Sigmoid colon (tissue), 4 donors: ENCODE measurements at regions not wholly inside any gene's neighbourhood (a gene's known extent, or its start where the extent isn't known, plus 50 kb on each side); places are given as distances from the start of the nearest gene placed in this dataset.

Source experiments
- EP300 ChIP-seq, 4 donors: sonication (generic); formaldehyde crosslinking; IDR thresholded peaks; one replicate each; pipeline ENCODE4 v1.6.1; 2017; ENCODE audit warnings: antibody characterized with exemption in 4 of 4
- POLR2A ChIP-seq, 2 donors: fragments of 450-650 bp; IDR thresholded peaks; one replicate each; pipeline ENCODE4 v1.6.1; 2016; ENCODE audit warnings: antibody characterized with exemption in 2 of 2, mild to moderate bottlenecking in 2 of 2, moderate library complexity in 2 of 2
- POLR2AphosphoS5 ChIP-seq, 4 donors: sonication (generic); formaldehyde crosslinking; IDR thresholded peaks; one replicate each; pipeline ENCODE4 v1.6.1; 2017; ENCODE audit warnings: antibody characterized with exemption in 4 of 4
- TF ChIP-seq, protein P1 (sequence below), 4 experiments: fragments of 450-650 bp in 3 of 4; fragments of 200-600 bp in 1 of 4; IDR thresholded peaks; one replicate each; pipeline ENCODE4 v1.5.1; 2016 to 2019; ENCODE audit warnings: antibody characterized with exemption in 4 of 4, mild to moderate bottlenecking in 3 of 4, moderate library complexity in 2 of 4

DNA sequence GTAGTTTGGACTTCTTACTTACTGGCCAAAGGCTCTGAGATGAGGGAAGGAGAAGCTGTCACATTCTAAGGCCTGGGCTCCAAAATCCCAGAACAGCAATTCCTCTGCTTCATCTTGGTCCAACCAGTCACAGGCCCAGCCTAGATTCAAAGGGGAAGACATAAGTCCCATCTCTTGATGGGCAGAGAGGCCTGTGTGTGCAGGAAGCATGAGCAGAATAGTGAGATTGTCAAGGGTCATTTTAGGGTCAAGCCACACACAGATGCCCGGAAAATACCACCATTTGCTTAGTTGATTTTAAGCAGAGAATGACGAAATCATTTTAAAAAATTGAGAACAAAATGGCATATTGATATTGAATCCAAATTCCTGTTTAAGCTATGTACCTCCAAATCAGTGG lies 580.9 kb upstream of the ZFP42 start:
- TF ChIP-seq, protein P1, sequence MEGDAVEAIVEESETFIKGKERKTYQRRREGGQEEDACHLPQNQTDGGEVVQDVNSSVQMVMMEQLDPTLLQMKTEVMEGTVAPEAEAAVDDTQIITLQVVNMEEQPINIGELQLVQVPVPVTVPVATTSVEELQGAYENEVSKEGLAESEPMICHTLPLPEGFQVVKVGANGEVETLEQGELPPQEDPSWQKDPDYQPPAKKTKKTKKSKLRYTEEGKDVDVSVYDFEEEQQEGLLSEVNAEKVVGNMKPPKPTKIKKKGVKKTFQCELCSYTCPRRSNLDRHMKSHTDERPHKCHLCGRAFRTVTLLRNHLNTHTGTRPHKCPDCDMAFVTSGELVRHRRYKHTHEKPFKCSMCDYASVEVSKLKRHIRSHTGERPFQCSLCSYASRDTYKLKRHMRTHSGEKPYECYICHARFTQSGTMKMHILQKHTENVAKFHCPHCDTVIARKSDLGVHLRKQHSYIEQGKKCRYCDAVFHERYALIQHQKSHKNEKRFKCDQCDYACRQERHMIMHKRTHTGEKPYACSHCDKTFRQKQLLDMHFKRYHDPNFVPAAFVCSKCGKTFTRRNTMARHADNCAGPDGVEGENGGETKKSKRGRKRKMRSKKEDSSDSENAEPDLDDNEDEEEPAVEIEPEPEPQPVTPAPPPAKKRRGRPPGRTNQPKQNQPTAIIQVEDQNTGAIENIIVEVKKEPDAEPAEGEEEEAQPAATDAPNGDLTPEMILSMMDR (IDR thresholded peaks at IDR 0.05), result no peak
- no peak for TF ChIP-seq EP300 (IDR thresholded peaks at IDR 0.05)
- no peak for TF ChIP-seq POLR2A (IDR thresholded peaks at IDR 0.05)
- no peak for TF ChIP-seq POLR2AphosphoS5 (IDR thresholded peaks at IDR 0.05)
